ENCODE measurements at regions not wholly inside any gene's neighbourhood (a gene's known extent, or its start where the extent isn't known, plus 50 kb on each side); places are given as distances from the start of the nearest gene placed in this dataset.
A peak's percentile ranks its signal among the peaks of the same experiment; 100 is the strongest.

DNA sequence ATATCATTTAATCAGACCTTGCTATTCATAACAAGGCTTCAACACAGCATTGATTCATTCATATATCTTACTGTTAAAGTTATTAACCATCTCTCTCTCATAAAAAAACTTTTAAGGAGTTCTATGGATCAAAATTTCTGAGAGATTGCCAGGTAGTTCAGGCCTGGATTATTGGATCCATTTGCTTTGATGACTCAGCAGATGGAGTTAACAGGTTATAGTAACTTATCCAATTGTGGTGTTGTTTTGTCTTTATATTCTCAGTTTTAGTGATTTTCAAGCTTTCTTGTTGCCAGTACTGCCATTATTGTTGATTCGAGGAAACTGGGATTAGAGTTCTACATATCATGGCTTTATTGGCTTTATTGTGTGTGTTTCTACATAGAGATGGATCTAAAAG, 195.7 kb upstream of the MMADHC start:
- Histone ChIP-seq H3K9ac (ENCODE audit: insufficient read depth, low read length) (no peak overlapping the region), H4K20me1 (ENCODE audit: control insufficient read depth, extremely low read depth, insufficient read depth, low read length) (no peaks in the 10 kb centered on the region), H3K4me3 (replicated peaks in 1 of 4; ENCODE audit: control extremely low read depth in 1 of 4, insufficient read depth in 1 of 4, low read depth in 3 of 4, low read length in 4 of 4) (no peak overlapping the region), H3K27me3 (ENCODE audit: control insufficient read depth, insufficient read depth, low read length) (no peaks in the 10 kb centered on the region), H2AFZ (ENCODE audit: low read length) (no peak overlapping the region), H3K36me3 (ENCODE audit: control insufficient read depth, insufficient read depth, low read length) (no peaks in the 10 kb centered on the region), H3K4me1 (ENCODE audit: control insufficient read depth, extremely low read depth, insufficient read depth, low read length) (no peaks in the 10 kb centered on the region), H3K9me3 (ENCODE audit: control insufficient read depth, insufficient read depth, low read depth, low read length) (no peaks in the 10 kb centered on the region), H3K79me2 (ENCODE audit: control insufficient read depth, insufficient read depth, low read length) (no peaks in the 10 kb centered on the region), H3K4me2 (ENCODE audit: extremely low read depth, insufficient read depth, low read length) (no peak overlapping the region), H3K27ac (ENCODE audit: insufficient read depth, low read length) (no peak overlapping the region)
- no peak for DNase-seq (ENCODE audit: low read depth in 2 of 2)
- TF ChIP-seq EZH2 (IDR thresholded peaks at IDR 0.05; ENCODE audit: low read length, missing control alignments) = no peak
- TF ChIP-seq, protein P1, sequence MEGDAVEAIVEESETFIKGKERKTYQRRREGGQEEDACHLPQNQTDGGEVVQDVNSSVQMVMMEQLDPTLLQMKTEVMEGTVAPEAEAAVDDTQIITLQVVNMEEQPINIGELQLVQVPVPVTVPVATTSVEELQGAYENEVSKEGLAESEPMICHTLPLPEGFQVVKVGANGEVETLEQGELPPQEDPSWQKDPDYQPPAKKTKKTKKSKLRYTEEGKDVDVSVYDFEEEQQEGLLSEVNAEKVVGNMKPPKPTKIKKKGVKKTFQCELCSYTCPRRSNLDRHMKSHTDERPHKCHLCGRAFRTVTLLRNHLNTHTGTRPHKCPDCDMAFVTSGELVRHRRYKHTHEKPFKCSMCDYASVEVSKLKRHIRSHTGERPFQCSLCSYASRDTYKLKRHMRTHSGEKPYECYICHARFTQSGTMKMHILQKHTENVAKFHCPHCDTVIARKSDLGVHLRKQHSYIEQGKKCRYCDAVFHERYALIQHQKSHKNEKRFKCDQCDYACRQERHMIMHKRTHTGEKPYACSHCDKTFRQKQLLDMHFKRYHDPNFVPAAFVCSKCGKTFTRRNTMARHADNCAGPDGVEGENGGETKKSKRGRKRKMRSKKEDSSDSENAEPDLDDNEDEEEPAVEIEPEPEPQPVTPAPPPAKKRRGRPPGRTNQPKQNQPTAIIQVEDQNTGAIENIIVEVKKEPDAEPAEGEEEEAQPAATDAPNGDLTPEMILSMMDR (conservative IDR thresholded peaks at IDR 0.05 in 1 of 2, IDR thresholded peaks at IDR 0.05 in 1 of 2; ENCODE audit: low read depth in 1 of 2, low read length in 2 of 2) = no peak

DNA sequence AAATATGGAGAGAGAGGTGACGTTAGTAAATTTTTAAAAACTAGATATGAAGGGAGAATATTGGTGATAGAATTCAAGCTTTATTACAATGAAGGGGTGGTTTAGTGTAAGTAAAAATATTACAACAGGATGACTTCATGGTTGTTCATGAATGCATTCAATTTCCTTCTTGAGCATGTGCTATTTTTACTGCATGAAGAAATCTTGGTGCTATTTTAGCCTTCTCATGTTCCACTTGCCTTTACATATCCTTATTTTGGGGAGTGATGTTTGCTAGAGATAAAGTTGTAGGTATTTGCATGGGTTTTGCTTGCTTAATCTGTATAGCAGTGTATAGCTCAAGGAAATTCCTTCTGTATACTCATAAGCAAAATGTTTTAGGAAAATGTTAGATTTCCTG, 195.0 kb upstream of the MMADHC start:
- DNase-seq (ENCODE audit: low read depth in 2 of 2) = peak in 1 of 2 donors; percentile 5
- H3K9me3 ChIP-seq (ENCODE audit: control insufficient read depth, insufficient read depth, low read depth, low read length) = no peaks in the 10 kb centered on the region
- no peaks in the 10 kb centered on the region for H3K27me3 ChIP-seq (ENCODE audit: control insufficient read depth, insufficient read depth, low read length)
- no peak overlapping the region for H3K27ac ChIP-seq (ENCODE audit: insufficient read depth, low read length)
- H3K4me2 ChIP-seq (ENCODE audit: extremely low read depth, insufficient read depth, low read length) = no peak overlapping the region
- H3K4me3 ChIP-seq (replicated peaks in 1 of 4; ENCODE audit: control extremely low read depth in 1 of 4, insufficient read depth in 1 of 4, low read depth in 3 of 4, low read length in 4 of 4) = no peak overlapping the region
- H3K36me3 ChIP-seq (ENCODE audit: control insufficient read depth, insufficient read depth, low read length) = no peaks in the 10 kb centered on the region
- TF ChIP-seq EZH2 (IDR thresholded peaks at IDR 0.05; ENCODE audit: low read length, missing control alignments) = no peak
- TF ChIP-seq, protein P1 (conservative IDR thresholded peaks at IDR 0.05 in 1 of 2, IDR thresholded peaks at IDR 0.05 in 1 of 2; ENCODE audit: low read depth in 1 of 2, low read length in 2 of 2) = no peak
- H4K20me1 ChIP-seq (ENCODE audit: control insufficient read depth, extremely low read depth, insufficient read depth, low read length) = no peaks in the 10 kb centered on the region
- no peaks in the 10 kb centered on the region for H3K79me2 ChIP-seq (ENCODE audit: control insufficient read depth, insufficient read depth, low read length)
- H3K4me1 ChIP-seq (ENCODE audit: control insufficient read depth, extremely low read depth, insufficient read depth, low read length) = no peaks in the 10 kb centered on the region
- H2AFZ ChIP-seq (ENCODE audit: low read length) = no peak overlapping the region
- no peak overlapping the region for H3K9ac ChIP-seq (ENCODE audit: insufficient read depth, low read length)

DNA sequence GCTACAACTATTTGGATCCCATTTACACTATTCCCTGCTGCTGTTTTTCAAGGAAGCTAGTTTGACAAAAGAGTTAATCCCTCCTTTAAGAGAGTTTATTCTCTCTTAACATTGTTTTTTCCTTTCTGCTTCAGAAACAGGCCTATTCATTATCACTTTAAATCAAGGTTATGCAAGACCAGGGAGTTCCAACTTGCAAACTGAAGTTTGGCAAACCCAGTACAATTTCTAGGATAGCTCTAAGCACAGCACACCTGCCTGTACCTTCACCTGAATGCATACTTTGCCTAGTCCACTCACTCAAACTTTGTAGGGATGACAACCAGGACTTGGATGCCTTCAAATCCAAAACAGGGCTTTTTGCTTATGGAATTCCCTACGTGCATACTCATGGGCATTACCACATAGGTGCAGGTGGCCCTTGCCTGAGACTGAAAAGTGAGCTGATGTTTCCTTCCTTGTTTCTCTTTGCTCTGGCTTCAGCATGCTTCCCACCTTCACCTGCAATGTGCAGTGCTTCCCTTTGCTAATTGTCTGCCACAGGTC, 193.8 kb upstream of the MMADHC start:
- Histone ChIP-seq H3K4me1 (ENCODE audit: control insufficient read depth, extremely low read depth, insufficient read depth, low read length) (no peaks in the 10 kb centered on the region), H3K4me2 (ENCODE audit: extremely low read depth, insufficient read depth, low read length) (no peak overlapping the region), H3K36me3 (ENCODE audit: control insufficient read depth, insufficient read depth, low read length) (no peaks in the 10 kb centered on the region), H3K27ac (ENCODE audit: insufficient read depth, low read length) (no peak overlapping the region), H3K79me2 (ENCODE audit: control insufficient read depth, insufficient read depth, low read length) (no peaks in the 10 kb centered on the region), H3K27me3 (ENCODE audit: control insufficient read depth, insufficient read depth, low read length) (no peaks in the 10 kb centered on the region), H3K4me3 (replicated peaks in 1 of 4; ENCODE audit: control extremely low read depth in 1 of 4, insufficient read depth in 1 of 4, low read depth in 3 of 4, low read length in 4 of 4) (no peak overlapping the region), H3K9ac (ENCODE audit: insufficient read depth, low read length) (no peak overlapping the region), H4K20me1 (ENCODE audit: control insufficient read depth, extremely low read depth, insufficient read depth, low read length) (no peaks in the 10 kb centered on the region), H3K9me3 (ENCODE audit: control insufficient read depth, insufficient read depth, low read depth, low read length) (no peaks in the 10 kb centered on the region), H2AFZ (ENCODE audit: low read length) (no peak overlapping the region)
- no peak for TF ChIP-seq EZH2 (IDR thresholded peaks at IDR 0.05; ENCODE audit: low read length, missing control alignments)
- TF ChIP-seq, protein P1 (conservative IDR thresholded peaks at IDR 0.05 in 1 of 2, IDR thresholded peaks at IDR 0.05 in 1 of 2; ENCODE audit: low read depth in 1 of 2, low read length in 2 of 2) = no peak
- DNase-seq (ENCODE audit: low read depth in 2 of 2) = no peak

Measured in fibroblast of lung (primary cell).